GM23338 (cell line): ENCODE measurements at regions not wholly inside any gene's neighbourhood (a gene's known extent, or its start where the extent isn't known, plus 50 kb on each side); places are given as distances from the start of the nearest gene placed in this dataset.

Experiments
- ATAC-seq: fragments of 200-7000 bp; cut with Tn5 transposase; 3 replicates; pipeline ENCODE4 v1.9.1; 2020
- DNase-seq: peaks from one replicate; pipeline ENCODE4 v3.0.0-alpha.2; 2015; ENCODE audit warnings: low spot score
- H2AFZ ChIP-seq: fragments of 200-600 bp; sonication (generic); 2 replicates; pipeline ENCODE4 v1.8.0; 2016; ENCODE audit warnings: antibody characterized with exemption, mild to moderate bottlenecking, moderate library complexity
- H3F3A ChIP-seq: fragments of 200-600 bp; sonication (generic); replicated peaks from 2 replicates; pipeline ENCODE4 v1.8.0; 2017; ENCODE audit warnings: antibody characterized with exemption, mixed run types, low read depth
- H3K27ac ChIP-seq: fragments of 200-600 bp; sonication (generic); 2 replicates; pipeline ENCODE4 v1.6.1; 2016; ENCODE audit warnings: low read depth
- H3K27me3 ChIP-seq: fragments of 200-600 bp; sonication (generic); 2 replicates; pipeline ENCODE4 v1.8.0; 2016; ENCODE audit warnings: mild to moderate bottlenecking, mixed run types, moderate library complexity; ENCODE audit not compliant: insufficient read depth
- H3K36me3 ChIP-seq: fragments of 200-600 bp; sonication (generic); 2 replicates; pipeline ENCODE4 v1.8.0; 2016; ENCODE audit warnings: mild to moderate bottlenecking; ENCODE audit not compliant: insufficient read depth
- H3K4me1 ChIP-seq: fragments of 200-600 bp; sonication (generic); 2 replicates; pipeline ENCODE4 v1.8.0; 2016; ENCODE audit warnings: mild to moderate bottlenecking, moderate library complexity; ENCODE audit not compliant: insufficient read depth
- H3K4me2 ChIP-seq: fragments of 200-600 bp; sonication (generic); 2 replicates; pipeline ENCODE4 v1.7.1; 2017; ENCODE audit warnings: mixed run types
- H3K4me3 ChIP-seq: fragments of 200-600 bp; sonication (generic); 2 replicates; pipeline ENCODE4 v1.6.1; 2016; ENCODE audit warnings: mixed run types
- H3K79me2 ChIP-seq: fragments of 200-600 bp; sonication (generic); replicated peaks from 2 replicates; pipeline ENCODE4 v1.8.0; 2017; ENCODE audit warnings: mild to moderate bottlenecking; ENCODE audit not compliant: insufficient read depth
- H3K9me2 ChIP-seq: fragments of 200-600 bp; sonication (generic); 2 replicates; pipeline ENCODE4 v1.8.0; 2017; ENCODE audit not compliant: insufficient read depth
- H4K20me1 ChIP-seq: fragments of 200-600 bp; sonication (generic); replicated peaks from 2 replicates; pipeline ENCODE4 v1.8.0; 2017; ENCODE audit warnings: mild to moderate bottlenecking; ENCODE audit not compliant: insufficient read depth
- H3K27ac Mint-ChIP-seq: 2 replicates; pipeline ENCODE4 v1.8.0; 2020; ENCODE audit warnings: inconsistent platforms, mild to moderate bottlenecking, moderate library complexity, mixed read lengths
- H3K27me3 Mint-ChIP-seq: 3 replicates; pipeline ENCODE4 v1.8.0; 2022; ENCODE audit warnings: low read depth, mild to moderate bottlenecking, moderate library complexity, mixed read lengths, inconsistent platforms; ENCODE audit not compliant: insufficient read depth, poor library complexity
- H3K36me3 Mint-ChIP-seq: 3 replicates; pipeline ENCODE4 v1.8.0; 2021; ENCODE audit warnings: low read depth, mild to moderate bottlenecking, inconsistent platforms, moderate library complexity, mixed read lengths
- H3K4me1 Mint-ChIP-seq: 3 replicates; pipeline ENCODE4 v1.8.0; 2020; ENCODE audit warnings: mild to moderate bottlenecking, inconsistent platforms, mixed read lengths
- H3K4me3 Mint-ChIP-seq: 3 replicates; pipeline ENCODE4 v1.8.0; 2021; ENCODE audit warnings: moderate library complexity, mild to moderate bottlenecking, inconsistent platforms, mixed read lengths
- H3K9me3 Mint-ChIP-seq: 3 replicates; pipeline ENCODE4 v1.8.0; 2020; ENCODE audit warnings: moderate library complexity, mild to moderate bottlenecking, inconsistent platforms, mixed read lengths
- CREB1 ChIP-seq: fragments of 250-450 bp; sonication (Bioruptor Pico); IDR thresholded peaks from 2 replicates; pipeline ENCODE4 v1.5.0; 2020; ENCODE audit warnings: low read depth, mild to moderate bottlenecking, moderate library complexity
- EZH2 ChIP-seq: fragments of 200-600 bp; sonication (generic); IDR thresholded peaks from one replicate; pipeline ENCODE4 v1.8.0; 2017; ENCODE audit warnings: antibody characterized with exemption, mild to moderate bottlenecking, low read depth; ENCODE audit not compliant: unreplicated experiment
- EZH2phosphoT487 ChIP-seq: fragments of 200-600 bp; sonication (generic); IDR thresholded peaks from one replicate; pipeline ENCODE4 v1.8.1; 2018; ENCODE audit warnings: antibody characterized with exemption; ENCODE audit not compliant: unreplicated experiment
- JUNB ChIP-seq: IDR thresholded peaks from one replicate; pipeline ENCODE4 v1.6.1; 2016; ENCODE audit warnings: antibody characterized with exemption; ENCODE audit not compliant: unreplicated experiment
- NANOG ChIP-seq: IDR thresholded peaks from 2 replicates; pipeline ENCODE4 v1.6.1; 2016; ENCODE audit warnings: antibody characterized with exemption, borderline replicate concordance
- POLR2AphosphoS5 ChIP-seq: IDR thresholded peaks from 2 replicates; pipeline ENCODE4 v1.6.1; 2016; ENCODE audit warnings: antibody characterized with exemption, low read depth
- STAT1 ChIP-seq: IDR thresholded peaks from one replicate; pipeline ENCODE4 v1.6.1; 2016; ENCODE audit warnings: antibody characterized with exemption; ENCODE audit not compliant: unreplicated experiment
- ZNF114 ChIP-seq: fragments of 250-450 bp; sonication (Bioruptor Pico); IDR thresholded peaks from 2 replicates; pipeline ENCODE4 v1.5.0; 2020; ENCODE audit warnings: mild to moderate bottlenecking, moderate library complexity
- ZNF331 ChIP-seq: fragments of 250-450 bp; sonication (Bioruptor Pico); IDR thresholded peaks from 2 replicates; pipeline ENCODE4 v1.5.0; 2020; ENCODE audit warnings: low read depth, mild to moderate bottlenecking, moderate library complexity
- TF ChIP-seq, protein P1 (sequence below): fragments of 250-450 bp; sonication (Bioruptor Pico); IDR thresholded peaks from 2 replicates; pipeline ENCODE4 v1.5.0; 2020; ENCODE audit warnings: mild to moderate bottlenecking, moderate library complexity
- TF ChIP-seq, protein P2 (sequence below): IDR thresholded peaks from one replicate; pipeline ENCODE4 v1.6.1; 2018; ENCODE audit warnings: antibody characterized with exemption; ENCODE audit not compliant: unreplicated experiment
- TF ChIP-seq, protein P3 (sequence below), 2 experiments: fragments of 200-600 bp in 1 of 2; sonication (generic) in 1 of 2; conservative IDR thresholded peaks; 2 replicates each; pipeline versions ENCODE4 v1.5.1 to v1.6.1; 2016 to 2017; ENCODE audit warnings: antibody characterized with exemption in 2 of 2, low read depth in 2 of 2, mild to moderate bottlenecking in 2 of 2, moderate library complexity in 1 of 2
- TF ChIP-seq, protein P4 (sequence below): IDR thresholded peaks from 2 replicates; pipeline ENCODE4 v1.6.1; 2016; ENCODE audit warnings: antibody characterized with exemption

DNA sequence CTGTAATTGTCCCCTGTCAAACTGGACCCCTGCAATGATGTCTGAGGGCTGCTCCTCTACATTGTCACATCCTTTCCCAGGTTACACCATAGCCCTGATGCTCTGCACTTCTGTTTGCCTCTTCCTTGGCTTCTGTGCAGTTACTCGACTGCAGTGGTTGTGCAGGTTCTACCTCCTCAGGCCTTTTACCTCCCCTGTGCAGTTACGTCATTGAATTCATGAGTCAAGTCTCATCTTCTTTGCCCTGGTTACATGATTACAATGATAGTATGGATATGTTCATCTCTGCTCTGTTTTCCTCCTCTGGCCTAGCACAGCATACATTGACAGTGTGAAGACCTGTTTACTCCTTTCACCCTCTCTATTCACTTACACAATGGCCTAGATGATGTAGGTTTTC, 83.2 kb downstream of the FAM47B start:
- TF ChIP-seq, protein P1, sequence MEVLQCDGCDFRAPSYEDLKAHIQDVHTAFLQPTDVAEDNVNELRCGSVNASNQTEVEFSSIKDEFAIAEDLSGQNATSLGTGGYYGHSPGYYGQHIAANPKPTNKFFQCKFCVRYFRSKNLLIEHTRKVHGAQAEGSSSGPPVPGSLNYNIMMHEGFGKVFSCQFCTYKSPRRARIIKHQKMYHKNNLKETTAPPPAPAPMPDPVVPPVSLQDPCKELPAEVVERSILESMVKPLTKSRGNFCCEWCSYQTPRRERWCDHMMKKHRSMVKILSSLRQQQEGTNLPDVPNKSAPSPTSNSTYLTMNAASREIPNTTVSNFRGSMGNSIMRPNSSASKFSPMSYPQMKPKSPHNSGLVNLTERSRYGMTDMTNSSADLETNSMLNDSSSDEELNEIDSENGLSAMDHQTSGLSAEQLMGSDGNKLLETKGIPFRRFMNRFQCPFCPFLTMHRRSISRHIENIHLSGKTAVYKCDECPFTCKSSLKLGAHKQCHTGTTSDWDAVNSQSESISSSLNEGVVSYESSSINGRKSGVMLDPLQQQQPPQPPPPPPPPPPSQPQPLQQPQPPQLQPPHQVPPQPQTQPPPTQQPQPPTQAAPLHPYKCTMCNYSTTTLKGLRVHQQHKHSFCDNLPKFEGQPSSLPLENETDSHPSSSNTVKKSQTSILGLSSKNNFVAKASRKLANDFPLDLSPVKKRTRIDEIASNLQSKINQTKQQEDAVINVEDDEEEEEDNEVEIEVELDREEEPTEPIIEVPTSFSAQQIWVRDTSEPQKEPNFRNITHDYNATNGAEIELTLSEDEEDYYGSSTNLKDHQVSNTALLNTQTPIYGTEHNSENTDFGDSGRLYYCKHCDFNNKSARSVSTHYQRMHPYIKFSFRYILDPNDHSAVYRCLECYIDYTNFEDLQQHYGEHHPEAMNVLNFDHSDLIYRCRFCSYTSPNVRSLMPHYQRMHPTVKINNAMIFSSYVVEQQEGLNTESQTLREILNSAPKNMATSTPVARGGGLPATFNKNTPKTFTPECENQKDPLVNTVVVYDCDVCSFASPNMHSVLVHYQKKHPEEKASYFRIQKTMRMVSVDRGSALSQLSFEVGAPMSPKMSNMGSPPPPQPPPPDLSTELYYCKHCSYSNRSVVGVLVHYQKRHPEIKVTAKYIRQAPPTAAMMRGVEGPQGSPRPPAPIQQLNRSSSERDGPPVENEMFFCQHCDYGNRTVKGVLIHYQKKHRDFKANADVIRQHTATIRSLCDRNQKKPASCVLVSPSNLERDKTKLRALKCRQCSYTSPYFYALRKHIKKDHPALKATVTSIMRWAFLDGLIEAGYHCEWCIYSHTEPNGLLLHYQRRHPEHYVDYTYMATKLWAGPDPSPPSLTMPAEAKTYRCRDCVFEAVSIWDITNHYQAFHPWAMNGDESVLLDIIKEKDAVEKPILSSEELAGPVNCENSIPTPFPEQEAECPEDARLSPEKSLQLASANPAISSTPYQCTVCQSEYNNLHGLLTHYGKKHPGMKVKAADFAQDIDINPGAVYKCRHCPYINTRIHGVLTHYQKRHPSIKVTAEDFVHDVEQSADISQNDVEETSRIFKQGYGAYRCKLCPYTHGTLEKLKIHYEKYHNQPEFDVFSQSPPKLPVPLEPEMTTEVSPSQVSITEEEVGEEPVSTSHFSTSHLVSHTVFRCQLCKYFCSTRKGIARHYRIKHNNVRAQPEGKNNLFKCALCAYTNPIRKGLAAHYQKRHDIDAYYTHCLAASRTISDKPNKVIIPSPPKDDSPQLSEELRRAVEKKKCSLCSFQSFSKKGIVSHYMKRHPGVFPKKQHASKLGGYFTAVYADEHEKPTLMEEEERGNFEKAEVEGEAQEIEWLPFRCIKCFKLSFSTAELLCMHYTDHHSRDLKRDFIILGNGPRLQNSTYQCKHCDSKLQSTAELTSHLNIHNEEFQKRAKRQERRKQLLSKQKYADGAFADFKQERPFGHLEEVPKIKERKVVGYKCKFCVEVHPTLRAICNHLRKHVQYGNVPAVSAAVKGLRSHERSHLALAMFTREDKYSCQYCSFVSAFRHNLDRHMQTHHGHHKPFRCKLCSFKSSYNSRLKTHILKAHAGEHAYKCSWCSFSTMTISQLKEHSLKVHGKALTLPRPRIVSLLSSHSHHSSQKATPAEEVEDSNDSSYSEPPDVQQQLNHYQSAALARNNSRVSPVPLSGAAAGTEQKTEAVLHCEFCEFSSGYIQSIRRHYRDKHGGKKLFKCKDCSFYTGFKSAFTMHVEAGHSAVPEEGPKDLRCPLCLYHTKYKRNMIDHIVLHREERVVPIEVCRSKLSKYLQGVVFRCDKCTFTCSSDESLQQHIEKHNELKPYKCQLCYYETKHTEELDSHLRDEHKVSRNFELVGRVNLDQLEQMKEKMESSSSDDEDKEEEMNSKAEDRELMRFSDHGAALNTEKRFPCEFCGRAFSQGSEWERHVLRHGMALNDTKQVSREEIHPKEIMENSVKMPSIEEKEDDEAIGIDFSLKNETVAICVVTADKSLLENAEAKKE (CRISPR knock-in tag), result no peak
- no peak for TF ChIP-seq NANOG
- no peak for TF ChIP-seq ZNF114 (CRISPR knock-in tag)
- TF ChIP-seq, protein P2, sequence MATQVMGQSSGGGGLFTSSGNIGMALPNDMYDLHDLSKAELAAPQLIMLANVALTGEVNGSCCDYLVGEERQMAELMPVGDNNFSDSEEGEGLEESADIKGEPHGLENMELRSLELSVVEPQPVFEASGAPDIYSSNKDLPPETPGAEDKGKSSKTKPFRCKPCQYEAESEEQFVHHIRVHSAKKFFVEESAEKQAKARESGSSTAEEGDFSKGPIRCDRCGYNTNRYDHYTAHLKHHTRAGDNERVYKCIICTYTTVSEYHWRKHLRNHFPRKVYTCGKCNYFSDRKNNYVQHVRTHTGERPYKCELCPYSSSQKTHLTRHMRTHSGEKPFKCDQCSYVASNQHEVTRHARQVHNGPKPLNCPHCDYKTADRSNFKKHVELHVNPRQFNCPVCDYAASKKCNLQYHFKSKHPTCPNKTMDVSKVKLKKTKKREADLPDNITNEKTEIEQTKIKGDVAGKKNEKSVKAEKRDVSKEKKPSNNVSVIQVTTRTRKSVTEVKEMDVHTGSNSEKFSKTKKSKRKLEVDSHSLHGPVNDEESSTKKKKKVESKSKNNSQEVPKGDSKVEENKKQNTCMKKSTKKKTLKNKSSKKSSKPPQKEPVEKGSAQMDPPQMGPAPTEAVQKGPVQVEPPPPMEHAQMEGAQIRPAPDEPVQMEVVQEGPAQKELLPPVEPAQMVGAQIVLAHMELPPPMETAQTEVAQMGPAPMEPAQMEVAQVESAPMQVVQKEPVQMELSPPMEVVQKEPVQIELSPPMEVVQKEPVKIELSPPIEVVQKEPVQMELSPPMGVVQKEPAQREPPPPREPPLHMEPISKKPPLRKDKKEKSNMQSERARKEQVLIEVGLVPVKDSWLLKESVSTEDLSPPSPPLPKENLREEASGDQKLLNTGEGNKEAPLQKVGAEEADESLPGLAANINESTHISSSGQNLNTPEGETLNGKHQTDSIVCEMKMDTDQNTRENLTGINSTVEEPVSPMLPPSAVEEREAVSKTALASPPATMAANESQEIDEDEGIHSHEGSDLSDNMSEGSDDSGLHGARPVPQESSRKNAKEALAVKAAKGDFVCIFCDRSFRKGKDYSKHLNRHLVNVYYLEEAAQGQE, result no peak
- TF ChIP-seq, protein P3, sequence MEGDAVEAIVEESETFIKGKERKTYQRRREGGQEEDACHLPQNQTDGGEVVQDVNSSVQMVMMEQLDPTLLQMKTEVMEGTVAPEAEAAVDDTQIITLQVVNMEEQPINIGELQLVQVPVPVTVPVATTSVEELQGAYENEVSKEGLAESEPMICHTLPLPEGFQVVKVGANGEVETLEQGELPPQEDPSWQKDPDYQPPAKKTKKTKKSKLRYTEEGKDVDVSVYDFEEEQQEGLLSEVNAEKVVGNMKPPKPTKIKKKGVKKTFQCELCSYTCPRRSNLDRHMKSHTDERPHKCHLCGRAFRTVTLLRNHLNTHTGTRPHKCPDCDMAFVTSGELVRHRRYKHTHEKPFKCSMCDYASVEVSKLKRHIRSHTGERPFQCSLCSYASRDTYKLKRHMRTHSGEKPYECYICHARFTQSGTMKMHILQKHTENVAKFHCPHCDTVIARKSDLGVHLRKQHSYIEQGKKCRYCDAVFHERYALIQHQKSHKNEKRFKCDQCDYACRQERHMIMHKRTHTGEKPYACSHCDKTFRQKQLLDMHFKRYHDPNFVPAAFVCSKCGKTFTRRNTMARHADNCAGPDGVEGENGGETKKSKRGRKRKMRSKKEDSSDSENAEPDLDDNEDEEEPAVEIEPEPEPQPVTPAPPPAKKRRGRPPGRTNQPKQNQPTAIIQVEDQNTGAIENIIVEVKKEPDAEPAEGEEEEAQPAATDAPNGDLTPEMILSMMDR (conservative IDR thresholded peaks at IDR 0.05; ENCODE audit: low read depth in 2 of 2), result no peak
- no peak for TF ChIP-seq EZH2
- no peak for TF ChIP-seq EZH2phosphoT487
- no peak for TF ChIP-seq ZNF331 (CRISPR knock-in tag)
- no peak for TF ChIP-seq JUNB
- TF ChIP-seq CREB1 (CRISPR knock-in tag), result no peak
- TF ChIP-seq POLR2AphosphoS5, result no peak
- TF ChIP-seq, protein P4, sequence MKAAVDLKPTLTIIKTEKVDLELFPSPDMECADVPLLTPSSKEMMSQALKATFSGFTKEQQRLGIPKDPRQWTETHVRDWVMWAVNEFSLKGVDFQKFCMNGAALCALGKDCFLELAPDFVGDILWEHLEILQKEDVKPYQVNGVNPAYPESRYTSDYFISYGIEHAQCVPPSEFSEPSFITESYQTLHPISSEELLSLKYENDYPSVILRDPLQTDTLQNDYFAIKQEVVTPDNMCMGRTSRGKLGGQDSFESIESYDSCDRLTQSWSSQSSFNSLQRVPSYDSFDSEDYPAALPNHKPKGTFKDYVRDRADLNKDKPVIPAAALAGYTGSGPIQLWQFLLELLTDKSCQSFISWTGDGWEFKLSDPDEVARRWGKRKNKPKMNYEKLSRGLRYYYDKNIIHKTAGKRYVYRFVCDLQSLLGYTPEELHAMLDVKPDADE, result no peak
- no peak for TF ChIP-seq STAT1
- Histone ChIP-seq H3K4me2 (no peak overlapping the region), H3K27me3 (no peaks in the 10 kb centered on the region), H3K4me1 (no peaks in the 10 kb centered on the region), H3K79me2 (no peaks in the 10 kb centered on the region), H3K36me3 (no peaks in the 10 kb centered on the region), H3K27ac (no peak overlapping the region), H3F3A (no peaks in the 10 kb centered on the region), H4K20me1 (no peaks in the 10 kb centered on the region), H3K9me2 (no peaks in the 10 kb centered on the region), H2AFZ (no peak overlapping the region), H3K4me3 (no peak overlapping the region)
- peaks cover 10% of the 10 kb centered on the region for H3K4me1 Mint-ChIP-seq
- H3K27ac Mint-ChIP-seq, result no peak overlapping the region
- H3K4me3 Mint-ChIP-seq, result no peak overlapping the region
- H3K36me3 Mint-ChIP-seq, result no peaks in the 10 kb centered on the region
- no peaks in the 10 kb centered on the region; the same call in 2 of the 3 replicates for H3K9me3 Mint-ChIP-seq
- DNase-seq (no peak), ATAC-seq (no peak)
- no peaks in the 10 kb centered on the region for H3K27me3 Mint-ChIP-seq
